Spleen (tissue), 7 donors: ENCODE measurements at regions not wholly inside any gene's neighbourhood (a gene's known extent, or its start where the extent isn't known, plus 50 kb on each side); places are given as distances from the start of the nearest gene placed in this dataset.

ENCODE experiments used
- POLR2A ChIP-seq, 3 donors: fragments of 450-650 bp; IDR thresholded peaks; one replicate each; pipeline ENCODE4 v1.5.1; 2017; ENCODE audit warnings: antibody characterized with exemption in 3 of 3, mild to moderate bottlenecking in 1 of 3
- TF ChIP-seq, protein P1 (sequence below), 11 experiments: fragments of 200-600 bp in 7 of 11; fragments of 450-650 bp in 4 of 11; sonication (generic) in 4 of 11; IDR thresholded peaks in 8 of 11; conservative IDR thresholded peaks in 3 of 11; 1 replicate in 7 of 11; 2 replicates in 4 of 11; pipeline versions ENCODE4 v1.4.0 to v1.8.0; 2016 to 2021; ENCODE audit warnings: antibody characterized with exemption in 11 of 11, inconsistent platforms in 4 of 11, mild to moderate bottlenecking in 1 of 11
- donor health status: DM: no; HTN: no; CAD: no; lungs with moderate emphysema.
- donor health status: DM: no; HTN: no; CAD: no.
- donor health status: DM: no; HTN: no; CAD: no.

DNA sequence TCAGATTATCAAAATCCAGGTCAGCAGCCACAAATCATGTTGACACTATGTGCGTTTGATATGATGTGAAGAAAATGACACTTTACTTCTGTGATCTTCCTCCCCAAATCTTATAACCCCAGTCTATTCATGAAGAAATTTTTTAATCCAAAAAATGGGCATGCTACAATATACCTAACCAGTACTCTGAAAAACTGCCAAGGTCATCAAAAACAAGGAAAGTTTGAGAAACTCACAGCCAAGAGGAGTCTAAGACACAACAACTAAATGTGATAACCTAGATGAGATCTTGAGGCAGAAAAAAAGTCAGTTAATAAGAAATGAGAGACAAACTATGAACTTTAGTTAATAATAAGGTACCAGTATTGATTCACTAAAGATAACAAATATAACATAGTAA, 200.6 kb upstream of the IRAK1BP1 start:
- TF ChIP-seq, protein P1, sequence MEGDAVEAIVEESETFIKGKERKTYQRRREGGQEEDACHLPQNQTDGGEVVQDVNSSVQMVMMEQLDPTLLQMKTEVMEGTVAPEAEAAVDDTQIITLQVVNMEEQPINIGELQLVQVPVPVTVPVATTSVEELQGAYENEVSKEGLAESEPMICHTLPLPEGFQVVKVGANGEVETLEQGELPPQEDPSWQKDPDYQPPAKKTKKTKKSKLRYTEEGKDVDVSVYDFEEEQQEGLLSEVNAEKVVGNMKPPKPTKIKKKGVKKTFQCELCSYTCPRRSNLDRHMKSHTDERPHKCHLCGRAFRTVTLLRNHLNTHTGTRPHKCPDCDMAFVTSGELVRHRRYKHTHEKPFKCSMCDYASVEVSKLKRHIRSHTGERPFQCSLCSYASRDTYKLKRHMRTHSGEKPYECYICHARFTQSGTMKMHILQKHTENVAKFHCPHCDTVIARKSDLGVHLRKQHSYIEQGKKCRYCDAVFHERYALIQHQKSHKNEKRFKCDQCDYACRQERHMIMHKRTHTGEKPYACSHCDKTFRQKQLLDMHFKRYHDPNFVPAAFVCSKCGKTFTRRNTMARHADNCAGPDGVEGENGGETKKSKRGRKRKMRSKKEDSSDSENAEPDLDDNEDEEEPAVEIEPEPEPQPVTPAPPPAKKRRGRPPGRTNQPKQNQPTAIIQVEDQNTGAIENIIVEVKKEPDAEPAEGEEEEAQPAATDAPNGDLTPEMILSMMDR (IDR thresholded peaks at IDR 0.05 in 8 of 11, conservative IDR thresholded peaks at IDR 0.05 in 3 of 11) = no peak
- no peak for TF ChIP-seq POLR2A (IDR thresholded peaks at IDR 0.05)
